ENCODE measurements at regions not wholly inside any gene's neighbourhood (a gene's known extent, or its start where the extent isn't known, plus 50 kb on each side); places are given as distances from the start of the nearest gene placed in this dataset.

DNA sequence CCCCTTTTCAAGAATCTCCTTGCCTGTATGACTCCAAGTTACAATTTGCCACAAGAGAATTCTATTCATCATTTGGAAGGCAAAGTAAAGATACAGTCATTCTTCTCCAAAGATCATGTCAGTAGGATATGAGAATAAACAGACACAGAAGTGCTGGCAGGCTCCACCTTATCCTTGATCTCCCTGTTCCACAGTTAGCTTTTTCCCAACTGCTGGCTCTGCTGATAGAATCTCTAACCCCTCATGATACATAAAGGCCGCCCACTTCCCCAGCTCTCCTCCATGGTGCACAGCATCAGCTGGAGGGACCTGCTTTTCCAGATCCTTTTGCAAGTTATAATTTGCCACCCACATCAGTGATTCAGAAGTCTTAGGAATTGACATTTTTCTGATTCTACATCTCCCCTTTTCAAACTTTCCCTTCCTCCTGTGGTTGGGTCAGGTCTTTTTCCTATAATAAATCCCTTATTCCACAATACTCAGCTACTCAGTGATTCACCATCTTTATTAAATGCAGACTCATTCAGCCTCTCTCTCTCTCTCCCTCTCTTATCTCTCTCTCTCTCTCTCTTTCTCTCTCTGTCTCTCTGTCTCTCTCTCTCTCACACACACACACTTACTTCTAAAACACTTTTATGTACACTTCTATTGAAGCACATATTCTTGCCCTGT, 465.4 kb downstream of the GBE1 start (continued):
- TF ChIP-seq, protein P1, sequence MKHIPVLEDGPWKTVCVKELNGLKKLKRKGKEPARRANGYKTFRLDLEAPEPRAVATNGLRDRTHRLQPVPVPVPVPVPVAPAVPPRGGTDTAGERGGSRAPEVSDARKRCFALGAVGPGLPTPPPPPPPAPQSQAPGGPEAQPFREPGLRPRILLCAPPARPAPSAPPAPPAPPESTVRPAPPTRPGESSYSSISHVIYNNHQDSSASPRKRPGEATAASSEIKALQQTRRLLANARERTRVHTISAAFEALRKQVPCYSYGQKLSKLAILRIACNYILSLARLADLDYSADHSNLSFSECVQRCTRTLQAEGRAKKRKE (CRISPR knock-in tag; IDR thresholded peaks at IDR 0.05; ENCODE audit: low read depth), result no peak
- TF ChIP-seq JUN (IDR thresholded peaks at IDR 0.05) (no peak), EP300 (IDR thresholded peaks at IDR 0.05) (no peak), NR3C1 (IDR thresholded peaks at IDR 0.05) (no peak), KDM1A (IDR thresholded peaks at IDR 0.05; ENCODE audit: low read depth) (no peak), ZNF302 (CRISPR knock-in tag; IDR thresholded peaks at IDR 0.05) (no peak), ZC3H11A (IDR thresholded peaks at IDR 0.05) (no peak)
- TF ChIP-seq, protein P2, sequence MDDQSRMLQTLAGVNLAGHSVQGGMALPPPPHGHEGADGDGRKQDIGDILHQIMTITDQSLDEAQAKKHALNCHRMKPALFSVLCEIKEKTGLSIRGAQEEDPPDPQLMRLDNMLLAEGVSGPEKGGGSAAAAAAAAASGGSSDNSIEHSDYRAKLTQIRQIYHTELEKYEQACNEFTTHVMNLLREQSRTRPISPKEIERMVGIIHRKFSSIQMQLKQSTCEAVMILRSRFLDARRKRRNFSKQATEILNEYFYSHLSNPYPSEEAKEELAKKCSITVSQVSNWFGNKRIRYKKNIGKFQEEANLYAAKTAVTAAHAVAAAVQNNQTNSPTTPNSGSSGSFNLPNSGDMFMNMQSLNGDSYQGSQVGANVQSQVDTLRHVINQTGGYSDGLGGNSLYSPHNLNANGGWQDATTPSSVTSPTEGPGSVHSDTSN (IDR thresholded peaks at IDR 0.05), result no peak
- TF ChIP-seq, protein P3, sequence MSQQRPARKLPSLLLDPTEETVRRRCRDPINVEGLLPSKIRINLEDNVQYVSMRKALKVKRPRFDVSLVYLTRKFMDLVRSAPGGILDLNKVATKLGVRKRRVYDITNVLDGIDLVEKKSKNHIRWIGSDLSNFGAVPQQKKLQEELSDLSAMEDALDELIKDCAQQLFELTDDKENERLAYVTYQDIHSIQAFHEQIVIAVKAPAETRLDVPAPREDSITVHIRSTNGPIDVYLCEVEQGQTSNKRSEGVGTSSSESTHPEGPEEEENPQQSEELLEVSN (IDR thresholded peaks at IDR 0.05; ENCODE audit: borderline replicate concordance, low read depth), result no peak

DNA sequence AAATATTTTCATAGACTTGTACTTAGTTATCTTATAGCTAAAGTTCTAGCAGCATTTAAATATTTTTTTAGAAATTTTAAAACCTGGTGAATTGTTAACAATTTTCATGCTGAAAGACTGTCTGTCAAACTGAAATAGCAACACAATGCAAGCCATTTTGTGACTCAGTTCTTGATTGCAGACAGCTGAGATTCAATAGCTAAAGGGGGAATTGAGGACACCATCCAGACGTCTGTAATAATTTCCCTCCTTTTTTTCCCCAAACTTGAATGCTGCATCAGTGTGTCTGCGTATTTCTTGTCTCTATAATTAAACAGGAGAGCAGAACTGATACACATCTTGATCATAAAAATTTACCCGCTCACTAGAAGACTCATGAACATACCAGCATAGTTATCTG, 468.3 kb downstream of the GBE1 start:
- H3K27ac ChIP-seq, result no peak overlapping the region
- no peaks in the 10 kb centered on the region for H3K4me1 ChIP-seq
- POLR2A ChIA-PET, result no interaction called here
- DNase-seq (ENCODE audit: low read depth in 1 of 2, low spot score in 1 of 2), result no peak
- TF ChIP-seq CHD2 (IDR thresholded peaks at IDR 0.05; ENCODE audit: low read length, partially characterized antibody) (no peak), MAFK (IDR thresholded peaks at IDR 0.05; ENCODE audit: partially characterized antibody) (no peak), ZC3H11A (IDR thresholded peaks at IDR 0.05) (no peak), HOXB5 (CRISPR knock-in tag; IDR thresholded peaks at IDR 0.05) (no peak), KDM5A (IDR thresholded peaks at IDR 0.05) (no peak), GATA3 (IDR thresholded peaks at IDR 0.05; ENCODE audit: borderline replicate concordance) (no peak), BHLHE40 (IDR thresholded peaks at IDR 0.05; ENCODE audit: low read depth, low read length) (no peak), HDAC2 (IDR thresholded peaks at IDR 0.05) (no peak), POLR2AphosphoS2 (conservative IDR thresholded peaks at IDR 0.05; ENCODE audit: low read length) (no peak), ESRRA (IDR thresholded peaks at IDR 0.05; ENCODE audit: borderline replicate concordance, low read length) (no peak), EP300 (IDR thresholded peaks at IDR 0.05) (no peak), NFE2L2 (conservative IDR thresholded peaks at IDR 0.05; ENCODE audit: low read length) (no peak), FOSB (CRISPR knock-in tag; IDR thresholded peaks at IDR 0.05) (no peak), JUNB (IDR thresholded peaks at IDR 0.05) (no peak), CBX8 (IDR thresholded peaks at IDR 0.05) (no peak)
- TF ChIP-seq, protein P2 (IDR thresholded peaks at IDR 0.05), result no peak
- TF ChIP-seq, protein P4, sequence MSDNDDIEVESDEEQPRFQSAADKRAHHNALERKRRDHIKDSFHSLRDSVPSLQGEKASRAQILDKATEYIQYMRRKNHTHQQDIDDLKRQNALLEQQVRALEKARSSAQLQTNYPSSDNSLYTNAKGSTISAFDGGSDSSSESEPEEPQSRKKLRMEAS (IDR thresholded peaks at IDR 0.05), result no peak
- TF ChIP-seq, protein P5, sequence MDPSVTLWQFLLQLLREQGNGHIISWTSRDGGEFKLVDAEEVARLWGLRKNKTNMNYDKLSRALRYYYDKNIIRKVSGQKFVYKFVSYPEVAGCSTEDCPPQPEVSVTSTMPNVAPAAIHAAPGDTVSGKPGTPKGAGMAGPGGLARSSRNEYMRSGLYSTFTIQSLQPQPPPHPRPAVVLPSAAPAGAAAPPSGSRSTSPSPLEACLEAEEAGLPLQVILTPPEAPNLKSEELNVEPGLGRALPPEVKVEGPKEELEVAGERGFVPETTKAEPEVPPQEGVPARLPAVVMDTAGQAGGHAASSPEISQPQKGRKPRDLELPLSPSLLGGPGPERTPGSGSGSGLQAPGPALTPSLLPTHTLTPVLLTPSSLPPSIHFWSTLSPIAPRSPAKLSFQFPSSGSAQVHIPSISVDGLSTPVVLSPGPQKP (IDR thresholded peaks at IDR 0.05; ENCODE audit: low read depth, low read length), result no peak
- TF ChIP-seq, protein P6, sequence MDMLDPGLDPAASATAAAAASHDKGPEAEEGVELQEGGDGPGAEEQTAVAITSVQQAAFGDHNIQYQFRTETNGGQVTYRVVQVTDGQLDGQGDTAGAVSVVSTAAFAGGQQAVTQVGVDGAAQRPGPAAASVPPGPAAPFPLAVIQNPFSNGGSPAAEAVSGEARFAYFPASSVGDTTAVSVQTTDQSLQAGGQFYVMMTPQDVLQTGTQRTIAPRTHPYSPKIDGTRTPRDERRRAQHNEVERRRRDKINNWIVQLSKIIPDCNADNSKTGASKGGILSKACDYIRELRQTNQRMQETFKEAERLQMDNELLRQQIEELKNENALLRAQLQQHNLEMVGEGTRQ (IDR thresholded peaks at IDR 0.05), result no peak
- TF ChIP-seq, protein P7, sequence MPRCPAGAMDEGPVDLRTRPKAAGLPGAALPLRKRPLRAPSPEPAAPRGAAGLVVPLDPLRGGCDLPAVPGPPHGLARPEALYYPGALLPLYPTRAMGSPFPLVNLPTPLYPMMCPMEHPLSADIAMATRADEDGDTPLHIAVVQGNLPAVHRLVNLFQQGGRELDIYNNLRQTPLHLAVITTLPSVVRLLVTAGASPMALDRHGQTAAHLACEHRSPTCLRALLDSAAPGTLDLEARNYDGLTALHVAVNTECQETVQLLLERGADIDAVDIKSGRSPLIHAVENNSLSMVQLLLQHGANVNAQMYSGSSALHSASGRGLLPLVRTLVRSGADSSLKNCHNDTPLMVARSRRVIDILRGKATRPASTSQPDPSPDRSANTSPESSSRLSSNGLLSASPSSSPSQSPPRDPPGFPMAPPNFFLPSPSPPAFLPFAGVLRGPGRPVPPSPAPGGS (IDR thresholded peaks at IDR 0.05), result no peak
- no peak for ATAC-seq
- WGBS (ENCODE audit: missing lambda C conversion rate), result 48% methylated on average over 3 of the region's 3 CpGs
- CTCF ChIA-PET, result interaction anchor here (0.8 kb wide), 1 partner anchor 126 kb away, joined by 3 read pairs; no protein-coding TSS in a partner anchor
- FAIRE-seq, result no peak
- no peak overlapping the region for H3K4me3 ChIP-seq
- no peaks in the 10 kb centered on the region for H3K9me3 ChIP-seq
- H3K4me2 ChIP-seq, result no peak overlapping the region

All from A549 (cell line).